SU-DHL-6 (cell line): ENCODE measurements at regions not wholly inside any gene's neighbourhood (a gene's known extent, or its start where the extent isn't known, plus 50 kb on each side); places are given as distances from the start of the nearest gene placed in this dataset.

Experiments used
- CTCF ChIP-seq: fragments of 200-600 bp; sonication (generic); IDR thresholded peaks from one replicate; pipeline ENCODE4 v1.5.1; 2017; ENCODE audit warnings: antibody characterized with exemption, mild to moderate bottlenecking, low read length, moderate library complexity; ENCODE audit not compliant: insufficient read depth, poor library complexity, severe bottlenecking
- EZH2phosphoT487 ChIP-seq: fragments of 200-600 bp; sonication (generic), shearing (Covaris generic); conservative IDR thresholded peaks from 2 replicates; pipeline ENCODE4 v1.6.1; 2018; ENCODE audit warnings: mild to moderate bottlenecking, antibody characterized with exemption, low read length, moderate library complexity, mixed read lengths

- no peak for TF ChIP-seq CTCF
- no peak for TF ChIP-seq EZH2phosphoT487
Measured at GRCh38 chr20:56926501-56926900, 297.4 kb downstream of the TFAP2C start.
